GM18873 (cell line): ENCODE measurements at regions not wholly inside any gene's neighbourhood (a gene's known extent, or its start where the extent isn't known, plus 50 kb on each side); places are given as distances from the start of the nearest gene placed in this dataset.

Experiments
- ATAC-seq: cut with Tn5 transposase; IDR thresholded peaks from one replicate; pipeline ENCODE4 v1.9.1; 2021; ENCODE audit warnings: mild to moderate bottlenecking, moderate library complexity, moderate number of reproducible peaks; ENCODE audit not compliant: unreplicated experiment, low FRiP score

- ATAC-seq: no peak
Measured at GRCh38 chr14:96978525-96979272, 181.5 kb downstream of the VRK1 start.

DNA sequence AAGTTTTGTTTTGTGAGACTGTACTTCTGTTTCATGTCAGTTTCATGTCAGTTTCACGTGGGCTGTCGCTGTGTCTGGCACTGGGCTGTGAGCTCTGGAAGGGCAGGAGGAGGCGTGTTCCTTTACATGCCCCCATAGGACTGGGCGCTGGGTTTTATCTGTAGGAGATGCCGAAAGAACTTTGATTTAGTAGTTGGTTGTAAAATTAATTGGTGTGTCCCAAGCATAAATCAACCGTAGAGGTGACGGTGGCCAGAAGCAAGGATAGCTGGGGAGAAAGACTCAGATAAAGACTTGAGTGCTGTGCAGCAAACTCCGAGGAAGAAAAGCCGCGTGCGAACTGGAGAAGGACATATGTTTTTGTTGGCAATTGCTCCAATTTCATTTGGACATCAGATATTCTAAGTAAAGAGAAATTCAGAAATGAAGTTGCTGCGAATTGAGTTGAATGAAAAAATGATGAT lies 182.5 kb downstream of the VRK1 start:
- no peak for ATAC-seq

DNA sequence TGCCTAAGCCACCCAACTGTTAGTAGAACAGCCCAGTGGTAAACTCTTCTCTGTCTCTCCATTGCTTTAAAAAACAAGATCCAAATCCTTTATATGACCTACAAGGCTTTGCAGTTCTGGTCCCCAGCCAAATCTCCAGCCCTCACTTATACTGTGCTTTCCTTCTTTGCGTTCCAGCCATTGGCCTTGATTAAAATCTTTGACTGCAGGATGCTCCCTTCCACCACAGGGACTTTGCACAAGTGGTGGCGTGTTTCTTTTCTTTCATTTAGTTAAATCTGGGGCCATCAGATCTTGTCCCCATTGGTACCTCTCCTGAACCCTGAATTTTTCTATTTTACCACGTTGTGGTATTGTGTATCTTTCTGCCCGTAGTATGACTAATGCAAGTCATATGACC lies 183.7 kb downstream of the VRK1 start:
- ATAC-seq: no peak

- no peak for ATAC-seq
Measured at GRCh38 chr14:96986256-96987085, 189.3 kb downstream of the VRK1 start.

GRCh38 chr14:96987086-96987474 lies 189.9 kb downstream of the VRK1 start:
- ATAC-seq: no peak

DNA sequence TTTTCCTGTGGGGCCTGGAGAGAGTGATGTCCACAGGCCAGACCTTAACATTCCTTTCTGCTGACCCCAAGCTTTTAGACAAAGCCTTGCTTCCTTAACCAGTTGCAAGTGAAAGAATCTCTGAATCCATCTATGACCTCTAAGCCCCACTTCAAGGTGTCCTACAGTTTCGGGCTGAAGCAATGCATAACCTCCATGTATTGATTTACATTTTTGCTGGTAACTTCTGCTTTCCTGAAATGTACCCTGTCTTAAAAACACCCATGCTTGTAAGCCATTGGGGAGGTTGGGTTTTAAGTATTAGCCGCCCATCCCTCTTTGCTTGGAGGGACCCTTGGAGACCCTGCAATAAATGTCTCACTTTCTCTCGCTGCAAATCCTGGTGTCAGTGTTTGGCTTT lies 190.6 kb downstream of the VRK1 start:
- ATAC-seq: no peak

DNA sequence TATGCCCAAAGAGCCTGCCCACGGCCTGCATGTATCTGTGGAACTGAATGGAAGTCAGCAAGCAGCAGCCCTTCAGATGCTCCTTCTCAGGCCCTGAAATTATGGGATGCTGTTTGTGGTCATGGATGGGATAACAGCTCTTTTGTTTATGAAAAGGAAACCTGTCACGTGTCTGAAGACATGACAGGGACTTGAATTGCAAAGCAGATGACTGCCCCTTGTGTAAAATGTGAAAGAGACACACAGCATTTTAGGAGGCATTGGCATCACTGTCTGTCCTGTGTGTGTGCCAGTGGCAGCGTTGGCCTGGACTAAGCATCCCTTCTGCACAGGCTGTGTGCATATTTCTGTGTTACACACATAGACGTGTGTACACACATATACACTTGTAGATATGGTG lies 192.1 kb downstream of the VRK1 start:
- ATAC-seq: no peak

DNA sequence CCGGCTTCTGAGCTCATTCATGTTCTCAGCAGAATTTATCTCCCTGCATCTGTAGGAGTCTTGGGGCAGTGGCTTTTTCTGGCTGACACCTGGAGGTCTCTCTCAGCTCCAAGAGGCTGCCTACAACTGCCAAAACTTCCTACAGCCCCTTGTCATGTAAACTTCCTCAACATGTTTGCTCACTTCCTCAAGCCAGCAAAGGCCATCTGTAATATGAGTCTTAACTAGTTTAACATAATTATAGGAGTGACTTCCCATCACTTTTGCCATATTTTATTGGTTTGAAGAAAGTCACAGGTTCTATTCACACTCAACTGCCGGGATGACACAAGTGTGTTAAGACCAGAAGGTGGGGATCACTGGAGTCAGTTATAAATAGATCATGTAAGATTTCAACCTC lies 194.0 kb downstream of the VRK1 start:
- no peak for ATAC-seq

DNA sequence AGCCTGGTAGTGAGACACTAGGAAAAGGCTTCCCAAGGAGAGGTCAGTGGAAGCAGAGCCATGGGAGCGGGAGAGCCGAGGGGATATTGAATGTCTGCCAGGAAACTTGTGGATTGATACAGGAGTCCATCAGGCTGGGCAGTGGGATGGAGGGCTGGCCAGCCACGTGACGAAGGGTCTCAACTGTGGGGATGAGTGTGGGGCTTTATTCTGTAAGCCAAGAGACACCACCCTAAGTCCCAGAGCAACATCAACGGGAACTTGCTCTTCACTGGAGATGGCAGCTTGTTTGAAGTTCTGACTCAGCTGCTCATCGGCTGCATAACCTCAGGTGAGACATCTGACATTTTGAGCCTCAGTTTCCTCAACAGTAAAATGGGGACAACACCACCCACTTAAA lies 197.8 kb downstream of the VRK1 start:
- ATAC-seq: no peak

DNA sequence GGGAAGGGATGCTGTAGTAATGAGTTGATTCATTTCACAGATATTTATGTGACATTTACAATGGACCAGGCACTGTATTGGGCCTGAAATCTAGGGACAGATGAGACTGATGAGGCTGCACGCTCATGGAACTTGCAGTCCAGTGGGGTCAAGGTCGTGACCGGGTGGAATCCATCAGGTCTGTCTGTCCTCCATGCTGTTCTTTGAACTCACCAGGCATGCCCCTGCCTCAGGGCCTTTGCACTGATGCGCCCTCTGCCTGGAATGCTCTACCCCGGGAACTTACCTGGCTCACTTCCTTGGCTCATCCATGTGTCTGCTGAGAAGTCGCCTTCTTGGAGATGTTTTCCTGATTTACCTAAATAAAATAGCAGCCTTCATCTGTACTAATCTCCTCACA lies 200.1 kb downstream of the VRK1 start:
- ATAC-seq: no peak

DNA sequence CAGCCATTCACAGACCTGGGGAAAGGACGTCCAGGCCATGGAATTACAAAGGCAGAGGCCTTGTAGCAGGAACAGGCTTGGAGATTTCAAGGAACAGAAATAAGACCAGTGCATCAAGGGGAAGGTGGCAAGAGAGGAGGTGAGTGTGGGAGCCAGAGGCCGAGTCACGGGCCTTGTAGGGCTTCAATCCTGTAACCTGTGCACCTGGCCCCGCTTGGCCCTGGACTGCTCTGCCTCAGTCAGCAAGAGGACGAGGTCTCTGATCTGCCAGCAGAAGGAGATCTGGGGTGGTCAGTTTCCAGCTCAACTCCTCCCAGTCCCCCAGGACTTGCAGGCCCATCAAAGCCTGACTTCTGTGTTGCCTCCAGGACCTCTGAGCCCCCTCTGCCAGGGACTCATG lies 200.8 kb downstream of the VRK1 start:
- ATAC-seq: no peak

- ATAC-seq: no peak
Measured at GRCh38 chr14:96999654-97000155, 202.5 kb downstream of the VRK1 start.

DNA sequence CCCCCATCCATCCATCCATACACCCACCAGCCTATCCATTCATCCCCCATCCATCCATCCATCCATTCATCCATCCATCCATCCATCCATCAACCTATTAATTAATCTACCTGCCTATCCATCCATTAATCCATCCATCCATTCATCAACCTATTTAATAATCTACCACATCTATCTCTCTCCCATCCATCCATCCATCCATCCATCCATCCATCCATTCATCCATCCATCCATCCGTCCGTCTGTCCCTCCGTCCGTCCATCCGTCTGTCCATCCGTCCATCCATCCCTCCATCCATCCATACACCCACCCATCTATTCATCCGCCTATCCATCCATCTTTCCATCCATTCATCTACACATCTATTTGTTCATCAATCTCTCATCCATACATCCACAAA lies 205.3 kb downstream of the VRK1 start:
- no peak for ATAC-seq

GRCh38 chr14:97005934-97006333 lies 208.8 kb downstream of the VRK1 start:
- no peak for ATAC-seq

GRCh38 chr14:97010491-97011160 lies 213.4 kb downstream of the VRK1 start:
- no peak for ATAC-seq

- no peak for ATAC-seq
Measured at GRCh38 chr14:97013878-97014277, 216.7 kb downstream of the VRK1 start.

GRCh38 chr14:97021001-97021400 lies 223.8 kb downstream of the VRK1 start:
- ATAC-seq: no peak

DNA sequence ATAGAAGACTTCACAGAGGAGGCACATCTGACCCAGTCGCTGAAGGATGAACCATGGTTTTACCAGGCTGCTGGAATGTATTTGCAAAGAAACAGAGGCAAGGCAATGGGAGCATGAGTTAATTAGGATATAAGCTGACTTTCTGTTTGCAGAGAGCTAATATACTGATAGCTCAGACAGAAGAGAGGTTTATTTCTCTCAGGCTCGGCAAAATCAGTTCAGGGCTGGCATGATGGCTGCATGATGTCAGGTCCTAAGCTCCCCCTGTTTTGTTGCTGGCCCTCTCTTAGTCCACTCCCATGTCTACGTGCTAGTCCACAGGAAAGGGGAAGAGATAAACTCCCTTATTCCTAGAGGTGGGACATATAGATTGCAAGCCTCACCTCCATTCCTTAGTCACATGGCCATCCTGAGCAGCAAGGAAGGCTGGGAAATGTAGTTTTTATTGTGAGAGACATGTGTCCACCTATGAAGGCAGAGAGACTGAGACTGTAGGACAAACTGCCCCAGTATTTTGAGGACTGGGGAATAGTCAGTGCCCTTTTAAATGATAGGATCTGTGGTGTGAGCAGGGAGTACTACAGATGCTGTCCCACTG lies 224.5 kb downstream of the VRK1 start:
- no peak for ATAC-seq

GRCh38 chr14:97022741-97023140 lies 225.6 kb downstream of the VRK1 start:
- ATAC-seq: no peak

DNA sequence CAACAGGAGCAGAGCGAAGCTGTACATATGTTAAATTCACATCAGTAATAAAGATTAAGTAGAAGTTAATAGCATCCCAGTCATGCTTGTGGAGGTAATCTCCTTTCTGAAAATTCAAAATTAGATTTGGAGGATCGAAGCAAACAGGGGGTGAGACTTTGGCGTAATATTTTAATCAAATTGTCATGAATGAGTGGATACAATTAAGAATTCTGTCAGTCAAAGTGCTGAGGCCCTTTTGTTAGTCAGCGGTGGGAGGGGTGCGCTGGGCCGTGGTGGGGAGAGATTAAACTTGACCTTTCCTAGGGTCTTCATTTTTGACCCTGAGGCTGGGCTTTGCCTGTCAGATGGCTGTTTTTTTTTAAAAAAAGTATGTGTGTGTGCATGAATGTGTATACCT lies 226.7 kb downstream of the VRK1 start:
- ATAC-seq: no peak

- ATAC-seq: no peak
Measured at GRCh38 chr14:97024300-97024699, 227.1 kb downstream of the VRK1 start.
